Motor neuron (in vitro differentiated cells): ENCODE measurements at regions not wholly inside any gene's neighbourhood (a gene's known extent, or its start where the extent isn't known, plus 50 kb on each side); places are given as distances from the start of the nearest gene placed in this dataset.

Experiments used
- ATAC-seq, 8 experiments: fragments of 200-7000 bp; cut with Tn5 transposase; replicated peaks in 6 of 8; 2 replicates each; pipeline ENCODE4 v1.8.0; 2021; ENCODE audit warnings: mild to moderate bottlenecking in 8 of 8, moderate library complexity in 8 of 8
- H3K27ac ChIP-seq, 2 donors: fragments of 250-450 bp; sonication (Bioruptor Pico); 2 replicates each; pipeline ENCODE4 v1.9.0; 2021; ENCODE audit warnings: antibody characterized with exemption in 2 of 2, mild to moderate bottlenecking in 2 of 2, moderate library complexity in 1 of 2
- H3K4me1 ChIP-seq, 2 donors: fragments of 250-450 bp; sonication (Bioruptor Pico); replicated peaks in 1 of 2; 2 replicates each; pipeline ENCODE4 v1.6.1; 2021; ENCODE audit warnings: antibody characterized with exemption in 2 of 2, mild to moderate bottlenecking in 2 of 2, moderate library complexity in 1 of 2
- H3K4me3 ChIP-seq, 5 donors: fragments of 250-450 bp; sonication (Bioruptor Pico); 2 replicates each; pipeline ENCODE4 v1.9.0; 2021; ENCODE audit warnings: antibody characterized with exemption in 5 of 5, mild to moderate bottlenecking in 5 of 5, moderate library complexity in 4 of 5
- WGBS, 10 experiments: fragments of 450-650 bp; shearing (Covaris generic); methylation state at CpG; one replicate each; pipeline ENCODE4 v1.0.0; 2022; 5-methylcytosine and 5-hydroxymethylcytosine counted together
- in situ Hi-C, 9 experiments: fragments of 400-800 bp; cut with MboI; loops; one replicate each; pipeline ENCODE4 v1.15.0; 2021; ENCODE audit warnings: low sequenced_read_pairs in 9 of 9, low pct_unique_long_range_greater_than_20kb in 2 of 9; ENCODE audit not compliant: unreplicated experiment in 9 of 9

- WGBS, 10 experiments = 0 to 80% methylated on average over 1 to 2 of the region's 3 CpGs; no CpG with 5 or more reads in 8 of the 10 experiments
- ATAC-seq = no peak
- in situ Hi-C loops = no loop called here
- H3K27ac ChIP-seq = no peak overlapping the region
- H3K4me3 ChIP-seq = no peak overlapping the region
- no peaks in the 10 kb centered on the region for H3K4me1 ChIP-seq
These were observed 617.8 kb upstream of the RAB6C start for GRCh38 chr2:129361688-129362087.

DNA sequence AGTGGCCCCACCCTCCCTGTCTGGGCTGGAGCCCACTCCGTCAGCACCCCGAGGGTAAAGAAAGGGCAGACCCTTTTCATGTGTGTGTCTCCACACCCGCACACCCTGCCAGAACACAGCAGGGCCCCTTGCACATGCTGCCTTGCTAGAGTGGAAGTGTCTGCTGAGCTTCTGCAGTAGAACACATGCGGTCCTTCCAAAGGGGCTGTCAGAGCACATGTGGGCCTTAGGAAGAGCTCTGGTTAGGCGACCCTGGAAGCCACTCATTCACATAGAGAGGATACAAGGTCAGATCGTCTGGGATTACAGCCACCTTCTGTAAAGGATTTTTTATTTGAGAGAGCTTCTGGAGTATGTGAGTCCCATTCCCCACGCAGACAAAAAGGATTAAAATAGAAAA is 613.2 kb upstream of the RAB6C start:
- no peak for ATAC-seq
- in situ Hi-C loops = no loop called here
- H3K27ac ChIP-seq = no peak overlapping the region
- WGBS, 10 experiments = 0 to 90% (median 86%) methylated on average over 2 to 6 of the region's 7 CpGs; no CpG with 5 or more reads in 5 of the 10 experiments
- no peak overlapping the region for H3K4me3 ChIP-seq
- H3K4me1 ChIP-seq = peaks cover 4 to 9% of the 10 kb centered on the region in 2 donors

DNA sequence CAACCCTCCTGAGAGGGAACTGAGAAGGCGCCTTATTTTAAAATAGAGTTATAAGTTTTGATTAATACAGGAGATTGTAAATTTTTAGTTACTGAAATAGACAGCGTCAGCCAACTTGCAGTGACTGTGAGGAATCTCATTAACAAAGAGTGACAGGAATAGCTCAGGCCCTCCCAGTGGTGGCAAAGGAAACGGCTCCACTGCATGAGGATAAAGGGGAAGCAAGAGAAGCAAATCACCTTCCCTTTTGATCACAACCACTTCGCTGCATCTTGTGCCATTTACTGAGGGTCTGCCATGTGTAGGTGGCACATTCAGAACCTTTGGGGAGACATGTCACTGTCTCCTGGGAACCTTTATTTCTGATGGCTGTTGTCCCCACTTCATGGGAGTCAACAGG is 612.4 kb upstream of the RAB6C start:
- 7 to 86% (median 45%) methylated on average over 1 to 4 of the region's 4 CpGs; no CpG with 5 or more reads in 2 of the 10 experiments for WGBS, 10 experiments
- in situ Hi-C loops = no loop called here
- Histone ChIP-seq H3K27ac (no peak overlapping the region), H3K4me3 (no peak overlapping the region), H3K4me1 (peaks cover 4 to 9% of the 10 kb centered on the region in 2 donors)
- no peak for ATAC-seq

GRCh38 chr2:129369437-129369836 is 610.0 kb upstream of the RAB6C start:
- no peak for ATAC-seq
- in situ Hi-C loops = no loop called here
- 10 to 100% (median 93%) methylated on average over 1 to 2 of the region's 2 CpGs; no CpG with 5 or more reads in 4 of the 10 experiments for WGBS, 10 experiments
- no peak overlapping the region for H3K4me3 ChIP-seq
- H3K4me1 ChIP-seq = peaks cover 4 to 9% of the 10 kb centered on the region in 2 donors
- H3K27ac ChIP-seq = no peak overlapping the region

GRCh38 chr2:129374452-129374851 is 605.0 kb upstream of the RAB6C start:
- H3K27ac ChIP-seq = no peak overlapping the region
- 20 to 100% (median 90%) methylated on average over 1 to 4 of the region's 7 CpGs; no CpG with 5 or more reads in 5 of the 10 experiments for WGBS, 10 experiments
- H3K4me1 ChIP-seq = peaks cover 0 to 4% of the 10 kb centered on the region in 2 donors
- in situ Hi-C loops = no loop called here
- no peak overlapping the region for H3K4me3 ChIP-seq
- ATAC-seq = no peak

DNA sequence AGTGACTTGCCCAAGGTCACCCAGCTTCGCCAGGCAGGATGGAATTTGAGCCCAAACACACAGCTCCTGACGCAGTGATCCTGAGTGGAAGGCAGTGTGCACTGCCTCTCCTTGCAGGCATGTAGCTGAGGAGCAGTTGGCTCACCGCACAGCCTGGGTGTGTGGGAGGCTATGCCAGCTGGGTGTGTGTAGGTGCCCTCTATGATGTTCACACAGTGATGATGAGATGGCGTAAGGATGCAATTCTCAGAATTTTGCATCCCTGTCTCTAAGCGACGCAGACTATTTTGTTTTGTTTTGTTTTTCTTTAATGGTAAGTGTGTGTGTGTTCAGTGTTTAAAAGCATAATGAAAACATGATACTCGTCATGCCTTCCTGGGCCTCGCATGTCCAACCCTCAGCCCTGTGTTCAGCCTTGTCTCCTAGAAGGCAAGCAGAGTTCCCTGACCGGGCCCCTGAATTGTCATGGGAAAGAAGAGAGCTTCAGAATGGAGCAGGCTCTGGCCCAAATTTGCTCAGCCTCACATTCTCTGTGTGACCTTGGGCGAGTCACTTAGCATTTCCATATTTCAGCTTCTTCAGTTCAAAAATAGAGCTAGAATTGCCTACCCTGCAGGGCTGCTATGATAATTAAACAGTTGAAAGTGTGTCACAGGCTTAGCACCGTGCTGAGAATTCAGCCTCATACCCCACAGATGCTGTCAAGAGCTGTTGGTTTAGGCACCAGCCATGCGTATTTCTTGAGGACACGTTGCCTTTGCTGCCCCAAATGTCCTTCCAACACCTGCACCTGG is 603.6 kb upstream of the RAB6C start:
- Histone ChIP-seq H3K4me1 (peaks cover 0 to 4% of the 10 kb centered on the region in 2 donors), H3K27ac (no peak overlapping the region), H3K4me3 (no peak overlapping the region)
- in situ Hi-C loops = loop anchor here in 1 of 9 experiments (25.0 kb wide), 1 partner anchor 1039 kb away; no protein-coding TSS in a partner anchor
- 0 to 100% (median 82%) methylated on average over 1 to 9 of the region's 13 CpGs for WGBS, 10 experiments
- peak in 3 of 8 experiments; percentile 71 to 82 (median 74) for ATAC-seq

DNA sequence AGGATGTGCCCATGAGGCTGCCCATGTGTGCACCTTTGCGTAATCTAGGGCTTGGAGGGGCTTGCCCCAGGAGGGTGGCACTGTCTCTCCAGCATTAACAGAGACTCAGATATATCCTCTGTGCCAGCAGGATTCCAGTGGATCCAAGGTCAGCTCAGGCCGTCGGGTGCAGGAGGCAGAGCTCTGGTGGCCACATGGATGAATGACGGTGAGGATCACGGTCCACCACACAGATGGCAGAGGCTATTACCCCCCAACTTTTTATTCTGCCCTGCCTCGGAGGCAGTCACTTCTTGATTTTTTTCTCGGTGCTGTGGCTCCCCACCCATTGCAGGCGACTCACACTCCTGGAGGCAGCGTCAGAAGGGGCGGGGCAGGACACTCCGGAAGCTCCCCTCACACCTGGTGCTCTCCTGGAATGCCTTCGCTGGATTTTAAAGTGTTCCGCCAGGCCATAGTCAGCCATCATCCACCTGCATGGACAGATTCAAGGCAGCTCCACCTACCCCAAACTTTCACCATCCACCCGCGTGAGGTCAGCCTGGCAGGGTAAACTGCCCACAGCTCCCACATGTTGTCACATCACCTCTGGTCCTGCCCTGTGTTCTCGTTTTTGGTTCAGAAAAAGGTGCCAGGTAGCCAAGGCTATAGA is 602.9 kb upstream of the RAB6C start:
- no peak overlapping the region for H3K4me3 ChIP-seq
- WGBS, 10 experiments = 10 to 100% (median 75%) methylated on average over 1 to 7 of the region's 16 CpGs; no CpG with 5 or more reads in 2 of the 10 experiments
- peak in 2 of 8 experiments; percentile 9 to 12 for ATAC-seq
- no peak overlapping the region for H3K27ac ChIP-seq
- in situ Hi-C loops = loop anchor here in 1 of 9 experiments (25.0 kb wide), 1 partner anchor 1039 kb away; no protein-coding TSS in a partner anchor
- peaks cover 0 to 4% of the 10 kb centered on the region in 2 donors for H3K4me1 ChIP-seq

- Histone ChIP-seq H3K4me3 (no peak overlapping the region), H3K4me1 (peaks cover 0 to 4% of the 10 kb centered on the region in 2 donors), H3K27ac (no peak overlapping the region)
- in situ Hi-C loops = loop anchor here in 1 of 9 experiments (25.0 kb wide), 1 partner anchor 1040 kb away; no protein-coding TSS in a partner anchor
- no peak for ATAC-seq
- WGBS, 10 experiments = 57 to 100% (median 93%) methylated on average over 1 to 3 of the region's 4 CpGs; no CpG with 5 or more reads in 6 of the 10 experiments
These were observed 602.4 kb upstream of the RAB6C start for GRCh38 chr2:129377078-129377469.

DNA sequence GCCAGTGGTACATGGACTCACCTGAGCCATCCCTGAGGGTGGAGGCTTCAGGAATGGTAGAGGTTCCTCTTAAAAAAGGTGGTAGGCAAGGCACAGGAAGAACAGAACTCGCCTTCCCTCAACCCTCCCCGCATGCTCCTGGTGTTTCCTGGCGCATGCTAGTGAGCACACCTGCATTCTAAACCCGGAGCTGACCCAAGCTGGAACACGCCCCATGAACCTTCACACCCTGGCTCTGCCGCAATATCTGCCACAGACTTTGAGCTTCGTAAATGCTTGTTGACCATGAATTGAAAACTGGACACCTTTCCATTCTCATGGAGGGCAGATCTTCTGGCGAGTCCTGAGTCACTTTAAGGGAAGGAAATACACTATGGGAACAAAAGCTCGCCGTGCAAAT is 601.3 kb upstream of the RAB6C start:
- Histone ChIP-seq H3K4me3 (no peak overlapping the region), H3K27ac (no peak overlapping the region), H3K4me1 (peaks cover 0 to 4% of the 10 kb centered on the region in 2 donors)
- no peak for ATAC-seq
- in situ Hi-C loops = loop anchor here in 1 of 9 experiments (25.0 kb wide), 1 partner anchor 1041 kb away; no protein-coding TSS in a partner anchor
- 6 to 97% (median 73%) methylated on average over 1 to 8 of the region's 10 CpGs; no CpG with 5 or more reads in 1 of the 10 experiments for WGBS, 10 experiments

- 7 to 80% (median 33%) methylated on average over 1 to 2 of the region's 3 CpGs; no CpG with 5 or more reads in 5 of the 10 experiments for WGBS, 10 experiments
- H3K4me1 ChIP-seq = peaks cover 0 to 4% of the 10 kb centered on the region in 2 donors
- H3K27ac ChIP-seq = no peak overlapping the region
- in situ Hi-C loops = loop anchor here in 1 of 9 experiments (25.0 kb wide), 1 partner anchor 1042 kb away; no protein-coding TSS in a partner anchor
- no peak overlapping the region for H3K4me3 ChIP-seq
- ATAC-seq = no peak
These were observed 600.1 kb upstream of the RAB6C start for GRCh38 chr2:129379411-129379810.

DNA sequence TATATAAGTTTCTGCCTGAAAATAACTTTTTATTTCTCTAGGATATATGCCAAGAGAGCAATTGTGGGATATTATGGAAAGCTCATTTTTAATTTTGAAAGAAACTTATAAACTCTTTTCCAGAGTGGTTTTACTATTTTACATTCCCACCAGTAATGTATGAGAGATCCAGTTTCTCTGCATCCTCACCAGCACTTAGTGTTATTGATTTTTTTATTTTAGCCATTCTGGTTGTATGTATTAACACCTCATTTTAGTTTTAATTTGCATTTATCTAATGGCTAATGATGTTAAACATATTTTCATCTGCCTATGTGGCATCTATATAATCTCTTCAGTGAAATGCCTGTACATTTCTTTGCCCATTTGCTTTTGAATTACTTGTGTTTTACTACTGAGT is 597.7 kb upstream of the RAB6C start:
- H3K4me1 ChIP-seq = peaks cover 0 to 4% of the 10 kb centered on the region in 2 donors
- H3K27ac ChIP-seq = no peak overlapping the region
- in situ Hi-C loops = loop anchor here in 1 of 9 experiments (25.0 kb wide), 1 partner anchor 1044 kb away; no protein-coding TSS in a partner anchor
- ATAC-seq = no peak
- no peak overlapping the region for H3K4me3 ChIP-seq

DNA sequence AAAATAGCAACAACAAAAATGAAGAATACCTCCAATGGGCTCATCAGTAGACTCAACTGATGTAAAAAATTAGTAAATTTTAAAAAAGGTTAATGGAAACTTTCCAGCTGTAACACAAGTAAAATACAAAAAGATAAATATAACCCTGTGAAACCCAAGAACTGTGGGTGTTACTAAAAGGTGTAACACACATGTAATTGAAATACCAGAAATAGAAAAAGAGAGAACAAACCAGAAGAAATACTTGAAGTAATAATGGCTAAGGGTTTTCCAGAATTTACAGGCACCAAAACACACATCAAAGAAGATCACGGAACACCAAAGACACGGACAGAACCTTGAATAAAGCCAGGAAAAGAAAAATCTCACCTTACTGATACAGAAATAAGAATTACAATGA is 590.6 kb upstream of the RAB6C start:
- in situ Hi-C loops = loop anchor here in 1 of 9 experiments (25.0 kb wide), 1 partner anchor 1052 kb away; no protein-coding TSS in a partner anchor

GRCh38 chr2:129393816-129394215 is 585.6 kb upstream of the RAB6C start:
- no peak overlapping the region for H3K4me3 ChIP-seq
- ATAC-seq = no peak
- WGBS, 10 experiments = 9 to 100% (median 88%) methylated on average over 1 to 2 of the region's 2 CpGs; no CpG with 5 or more reads in 2 of the 10 experiments
- H3K4me1 ChIP-seq = no peaks in the 10 kb centered on the region
- no peak overlapping the region for H3K27ac ChIP-seq
- in situ Hi-C loops = loop anchor here in 1 of 9 experiments (25.0 kb wide), 1 partner anchor 1057 kb away; no protein-coding TSS in a partner anchor

More for the DNA sequence above, 590.6 kb upstream of the RAB6C start:
- ATAC-seq = no peak
- H3K4me1 ChIP-seq = no peaks in the 10 kb centered on the region
- 0 to 100% (median 72%) methylated on average over 2 of the region's 2 CpGs; no CpG with 5 or more reads in 2 of the 10 experiments for WGBS, 10 experiments
- H3K27ac ChIP-seq = no peak overlapping the region
- H3K4me3 ChIP-seq = no peak overlapping the region
